ENCODE measurements at regions not wholly inside any gene's neighbourhood (a gene's known extent, or its start where the extent isn't known, plus 50 kb on each side); places are given as distances from the start of the nearest gene placed in this dataset.

- TF ChIP-seq CTCF (optimal IDR thresholded peaks at IDR 0.05 in 1 of 3, IDR thresholded peaks at IDR 0.05 in 1 of 3, conservative IDR thresholded peaks at IDR 0.05 in 1 of 3; ENCODE audit: extremely low read depth in 1 of 3, insufficient read depth in 2 of 3, low read length in 3 of 3) = no peak
- TF ChIP-seq EZH2 (IDR thresholded peaks at IDR 0.05; ENCODE audit: low read length) = no peak
Measured at GRCh38 chr17:5877948-5878347, 192.2 kb upstream of the WSCD1 start.

All from keratinocyte (primary cell).